H9 (cell line): ENCODE measurements at regions not wholly inside any gene's neighbourhood (a gene's known extent, or its start where the extent isn't known, plus 50 kb on each side); places are given as distances from the start of the nearest gene placed in this dataset.

Source experiments
- DNase-seq: peaks from one replicate; pipeline ENCODE4 v3.0.0-alpha.2; 2017
- H2AFZ ChIP-seq: one replicate; pipeline ENCODE4 v1.6.1; 2013; ENCODE audit warnings: mild to moderate bottlenecking, low read length, control low read depth, moderate library complexity
- H2AK5ac ChIP-seq: 2 replicates; pipeline ENCODE4 v1.6.1; 2013; ENCODE audit warnings: low read length, control low read depth, mixed read lengths; ENCODE audit not compliant: insufficient read length
- H2BK120ac ChIP-seq: one replicate; pipeline ENCODE4 v1.6.1; 2013; ENCODE audit warnings: low read depth, mild to moderate bottlenecking, low read length, control low read depth, inconsistent platforms; ENCODE audit not compliant: poor library complexity, severe bottlenecking
- H2BK12ac ChIP-seq: 2 replicates; pipeline ENCODE4 v1.6.1; 2013; ENCODE audit warnings: low read length, control low read depth, mixed read lengths, low read depth; ENCODE audit not compliant: insufficient read length
- H2BK15ac ChIP-seq: 2 replicates; pipeline ENCODE4 v1.6.1; 2013; ENCODE audit warnings: low read depth, low read length, control low read depth
- H2BK20ac ChIP-seq: one replicate; pipeline ENCODE4 v1.6.1; 2013; ENCODE audit warnings: low read depth, mild to moderate bottlenecking, low read length, control low read depth, inconsistent platforms; ENCODE audit not compliant: poor library complexity, severe bottlenecking
- H2BK5ac ChIP-seq: 2 replicates; pipeline ENCODE4 v1.6.1; 2013; ENCODE audit warnings: low read length, control low read depth, mixed read lengths; ENCODE audit not compliant: insufficient read length
- H3K14ac ChIP-seq: 2 replicates; pipeline ENCODE4 v1.6.1; 2013; ENCODE audit warnings: low read length, control low read depth; ENCODE audit not compliant: insufficient read depth
- H3K18ac ChIP-seq: 2 replicates; pipeline ENCODE4 v1.6.1; 2013; ENCODE audit warnings: low read depth, mild to moderate bottlenecking, mixed read lengths, low read length, control low read depth; ENCODE audit not compliant: insufficient read length
- H3K23ac ChIP-seq: 2 replicates; pipeline ENCODE4 v1.6.1; 2013; ENCODE audit warnings: low read length, control low read depth, mixed read lengths, low read depth; ENCODE audit not compliant: insufficient read length
- H3K23me2 ChIP-seq: 2 replicates; pipeline ENCODE4 v1.6.1; 2013; ENCODE audit warnings: low read depth, mild to moderate bottlenecking, mixed read lengths, low read length, control low read depth; ENCODE audit not compliant: insufficient read length, poor library complexity, severe bottlenecking
- H3K27ac ChIP-seq: 2 replicates; pipeline ENCODE4 v1.5.1; 2013; ENCODE audit warnings: low read length, control low read depth, mixed read lengths, low read depth; ENCODE audit not compliant: insufficient read length
- H3K27me3 ChIP-seq: 2 replicates; pipeline ENCODE4 v1.6.1; 2013; ENCODE audit warnings: low read length, control low read depth, inconsistent platforms; ENCODE audit not compliant: insufficient read depth
- H3K4ac ChIP-seq: 2 replicates; pipeline ENCODE4 v1.6.1; 2013; ENCODE audit warnings: low read depth, mild to moderate bottlenecking, control low read depth, inconsistent platforms, low read length, moderate library complexity
- H3K4me1 ChIP-seq: 2 replicates; pipeline ENCODE4 v1.6.1; 2013; ENCODE audit warnings: low read length, control low read depth, inconsistent platforms; ENCODE audit not compliant: insufficient read depth
- H3K4me2 ChIP-seq: 2 replicates; pipeline ENCODE4 v1.6.1; 2013; ENCODE audit warnings: low read length, control low read depth, mixed read lengths; ENCODE audit not compliant: insufficient read length, insufficient read depth
- H3K56ac ChIP-seq: 2 replicates; pipeline ENCODE4 v1.6.1; 2013; ENCODE audit warnings: low read depth, mild to moderate bottlenecking, mixed read lengths, low read length, control low read depth; ENCODE audit not compliant: insufficient read length
- H3K79me1 ChIP-seq: 2 replicates; pipeline ENCODE4 v1.6.1; 2013; ENCODE audit warnings: low read depth, mild to moderate bottlenecking, moderate library complexity, low read length, control low read depth, inconsistent platforms; ENCODE audit not compliant: insufficient read depth, poor library complexity, severe bottlenecking
- H3K79me2 ChIP-seq: 2 replicates; pipeline ENCODE4 v1.6.1; 2013; ENCODE audit warnings: low read length, control low read depth, inconsistent platforms; ENCODE audit not compliant: insufficient read depth
- H3K9ac ChIP-seq: 2 replicates; pipeline ENCODE4 v1.6.1; 2013; ENCODE audit warnings: low read length, control low read depth, mixed read lengths; ENCODE audit not compliant: insufficient read length; ENCODE audit errors: extremely low read depth
- H3K9me3 ChIP-seq: one replicate; pipeline ENCODE4 v1.6.1; 2013; ENCODE audit warnings: low read depth, low read length, inconsistent platforms; ENCODE audit not compliant: control insufficient read depth
- H3T11ph ChIP-seq: one replicate; pipeline ENCODE4 v1.6.1; 2013; ENCODE audit warnings: mild to moderate bottlenecking, low read length, control low read depth, inconsistent platforms
- H4K20me1 ChIP-seq: one replicate; pipeline ENCODE4 v1.6.1; 2013; ENCODE audit not compliant: control insufficient read depth, insufficient read length, insufficient read depth
- H4K5ac ChIP-seq: 2 replicates; pipeline ENCODE4 v1.6.1; 2013; ENCODE audit warnings: low read depth, mild to moderate bottlenecking, mixed read lengths, low read length, control low read depth; ENCODE audit not compliant: insufficient read length
- H4K8ac ChIP-seq: replicated peaks from 2 replicates; pipeline ENCODE4 v1.6.1; 2013; ENCODE audit warnings: low read length, control low read depth, mixed read lengths, low read depth; ENCODE audit not compliant: insufficient read length
- H4K91ac ChIP-seq: 2 replicates; pipeline ENCODE4 v1.6.1; 2013; ENCODE audit warnings: low read depth, mild to moderate bottlenecking, moderate library complexity, mixed read lengths, low read length, control low read depth; ENCODE audit not compliant: insufficient read length
- H3K27ac Mint-ChIP-seq, 3 experiments: 2 replicates in 2 of 3; 3 replicates in 1 of 3; pipeline ENCODE4 v1.8.0; 2020 to 2021; ENCODE audit warnings: mixed read lengths in 3 of 3, mild to moderate bottlenecking in 1 of 3, moderate library complexity in 1 of 3
- H3K27me3 Mint-ChIP-seq: 2 replicates; pipeline ENCODE4 v1.8.0; 2021; ENCODE audit warnings: low read depth, mild to moderate bottlenecking, moderate library complexity, mixed read lengths
- H3K36me3 Mint-ChIP-seq, 3 experiments: 2 replicates in 2 of 3; 3 replicates in 1 of 3; pipeline ENCODE4 v1.8.0; 2020 to 2021; ENCODE audit warnings: low read depth in 3 of 3, mixed read lengths in 3 of 3; ENCODE audit not compliant: insufficient read depth in 1 of 3
- H3K4me1 Mint-ChIP-seq, 2 experiments: 2 replicates each; pipeline ENCODE4 v1.8.0; 2020; ENCODE audit warnings: mixed read lengths in 2 of 2
- H3K4me3 Mint-ChIP-seq, 2 experiments: 2 replicates in 1 of 2; 3 replicates in 1 of 2; pipeline ENCODE4 v1.8.0; 2020 to 2021; ENCODE audit warnings: mild to moderate bottlenecking in 2 of 2, mixed read lengths in 2 of 2, moderate library complexity in 1 of 2
- H3K9me3 Mint-ChIP-seq, 2 experiments: 2 replicates in 1 of 2; 3 replicates in 1 of 2; pipeline ENCODE4 v1.8.0; 2020; ENCODE audit warnings: mild to moderate bottlenecking in 2 of 2, mixed read lengths in 2 of 2, moderate library complexity in 1 of 2
- WGBS: extraction: QIAGEN DNeasy Blood & Tissue Kit; methylation state at CpG from one replicate; pipeline ENCODE4 v1.1.7; 2013; ENCODE audit warnings: missing lambda C conversion rate, low lambda C conversion rate, mixed read lengths; ENCODE audit not compliant: insufficient read length; ENCODE audit errors: extremely low coverage; 5-methylcytosine and 5-hydroxymethylcytosine counted together
- TF ChIP-seq, protein P1 (sequence below): fragments of 200-600 bp; sonication (generic); conservative IDR thresholded peaks from 3 replicates; pipeline ENCODE4 v1.8.0; 2021; ENCODE audit warnings: antibody characterized with exemption, mild to moderate bottlenecking

DNA sequence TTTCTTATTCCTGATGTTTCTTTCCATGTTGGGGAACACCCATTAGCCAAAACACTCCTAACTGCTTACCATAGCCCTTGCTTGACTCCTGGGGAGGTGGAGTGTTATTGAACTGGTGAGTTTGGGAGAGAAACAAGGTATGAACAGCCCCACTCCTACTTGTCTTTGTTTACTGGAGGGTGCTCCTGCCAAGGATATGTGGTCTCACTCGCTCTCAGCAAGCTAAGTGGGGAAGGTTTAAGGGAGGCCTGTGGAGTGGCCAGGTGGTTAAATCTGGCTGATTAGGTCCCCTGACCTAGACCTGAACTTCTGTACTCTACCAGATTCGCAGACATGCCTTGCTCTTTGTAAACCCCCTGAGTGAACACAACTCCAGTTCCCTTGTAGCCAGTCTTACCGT lies 300.1 kb downstream of the PTEN start:
- Histone ChIP-seq H2AK5ac (no peak overlapping the region), H2BK5ac (no peak overlapping the region), H2AFZ (no peak overlapping the region), H2BK120ac (no peak overlapping the region), H4K91ac (no peak overlapping the region), H3K4ac (no peak overlapping the region), H2BK15ac (no peak overlapping the region), H2BK20ac (no peak overlapping the region), H3K4me2 (no peak overlapping the region), H4K8ac (no peak overlapping the region), H3K56ac (no peak overlapping the region), H3K18ac (no peak overlapping the region), H3K27me3 (no peaks in the 10 kb centered on the region), H3K79me2 (no peaks in the 10 kb centered on the region), H3K4me1 (no peaks in the 10 kb centered on the region; the same call in 1 of the 2 replicates), H3K9me3 (no peaks in the 10 kb centered on the region), H3K79me1 (no peaks in the 10 kb centered on the region), H4K20me1 (no peaks in the 10 kb centered on the region), H4K5ac (no peak overlapping the region), H3K14ac (no peak overlapping the region), H3K27ac (no peak overlapping the region), H2BK12ac (no peak overlapping the region), H3K23me2 (no peaks in the 10 kb centered on the region), H3T11ph (no peak overlapping the region), H3K9ac (no peak overlapping the region), H3K23ac (no peak overlapping the region)
- Mint-ChIP-seq H3K9me3 (no peaks in the 10 kb centered on the region; a peak in 1 of 5 replicates), H3K4me1 (peaks cover 3 to 5% of the 10 kb centered on the region in 2 experiments; a peak in 1 of 4 replicates), H3K36me3 (peaks cover 0 to 5% (median 0%) of the 10 kb centered on the region in 3 experiments; a peak in 1 of 7 replicates), H3K27ac (no peak overlapping the region), H3K4me3 (no peak overlapping the region), H3K27me3 (no peaks in the 10 kb centered on the region)
- WGBS = no CpG with 5 or more reads among the region's 3 CpGs
- DNase-seq = no peak
- TF ChIP-seq, protein P1, sequence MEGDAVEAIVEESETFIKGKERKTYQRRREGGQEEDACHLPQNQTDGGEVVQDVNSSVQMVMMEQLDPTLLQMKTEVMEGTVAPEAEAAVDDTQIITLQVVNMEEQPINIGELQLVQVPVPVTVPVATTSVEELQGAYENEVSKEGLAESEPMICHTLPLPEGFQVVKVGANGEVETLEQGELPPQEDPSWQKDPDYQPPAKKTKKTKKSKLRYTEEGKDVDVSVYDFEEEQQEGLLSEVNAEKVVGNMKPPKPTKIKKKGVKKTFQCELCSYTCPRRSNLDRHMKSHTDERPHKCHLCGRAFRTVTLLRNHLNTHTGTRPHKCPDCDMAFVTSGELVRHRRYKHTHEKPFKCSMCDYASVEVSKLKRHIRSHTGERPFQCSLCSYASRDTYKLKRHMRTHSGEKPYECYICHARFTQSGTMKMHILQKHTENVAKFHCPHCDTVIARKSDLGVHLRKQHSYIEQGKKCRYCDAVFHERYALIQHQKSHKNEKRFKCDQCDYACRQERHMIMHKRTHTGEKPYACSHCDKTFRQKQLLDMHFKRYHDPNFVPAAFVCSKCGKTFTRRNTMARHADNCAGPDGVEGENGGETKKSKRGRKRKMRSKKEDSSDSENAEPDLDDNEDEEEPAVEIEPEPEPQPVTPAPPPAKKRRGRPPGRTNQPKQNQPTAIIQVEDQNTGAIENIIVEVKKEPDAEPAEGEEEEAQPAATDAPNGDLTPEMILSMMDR = no peak
